ENCODE measurements at regions not wholly inside any gene's neighbourhood (a gene's known extent, or its start where the extent isn't known, plus 50 kb on each side); places are given as distances from the start of the nearest gene placed in this dataset.

DNA sequence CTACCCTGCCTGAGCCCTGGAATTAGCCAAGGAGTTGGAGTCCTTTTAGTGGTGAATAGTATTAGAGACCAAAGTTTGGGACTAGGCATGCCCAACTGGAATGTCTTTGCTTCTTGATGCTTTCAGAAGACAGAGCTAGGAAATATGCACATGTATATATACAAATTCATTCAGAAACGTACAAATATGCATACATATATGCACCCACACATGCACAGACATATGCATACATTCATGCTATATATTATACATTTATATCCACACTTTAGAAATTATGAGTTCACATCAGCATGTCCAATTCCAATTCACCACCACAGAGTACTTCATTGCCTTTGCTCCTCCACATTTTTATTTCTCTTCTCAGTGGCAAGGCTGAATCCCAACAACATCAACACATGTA, 398.3 kb upstream of the MPDZ start:
- H3K79me2 ChIP-seq (ENCODE audit: control insufficient read depth, insufficient read depth, low read length): no peaks in the 10 kb centered on the region
- dilution Hi-C loops (cut with MboI; ENCODE audit: extremely low pct_ligation_motif_present, low sequenced_read_pairs): no loop called here
- H3K27ac ChIP-seq (ENCODE audit: insufficient read depth, low read depth, low read length): no peak overlapping the region
- no peaks in the 10 kb centered on the region for H3K36me3 ChIP-seq (ENCODE audit: control insufficient read depth in 2 of 2, extremely low read depth in 1 of 2, insufficient read depth in 2 of 2, low read length in 2 of 2)
- CTCF ChIA-PET: no interaction called here
- no peak overlapping the region for H2AFZ ChIP-seq (ENCODE audit: low read depth, low read length)
- FAIRE-seq: no peak
- no TSS peak for BruUV-seq (replicated peaks)
- intact Hi-C loops (cut with micrococcal nuclease): no loop called here
- no peak overlapping the region for H3K4me3 ChIP-seq (replicated peaks in 1 of 3; ENCODE audit: insufficient read depth in 1 of 3, low read depth in 1 of 3, low read length in 3 of 3)
- no peaks in the 10 kb centered on the region for H3K27me3 ChIP-seq (ENCODE audit: control insufficient read depth in 2 of 2, insufficient read depth in 2 of 2, low read length in 2 of 2)
- no peaks in the 10 kb centered on the region for H3K9me3 ChIP-seq (replicated peaks; ENCODE audit: control insufficient read depth, insufficient read depth, low read length)
- POLR2A ChIA-PET: no interaction called here
- H4K20me1 ChIP-seq (replicated peaks; ENCODE audit: control insufficient read depth, extremely low read depth, insufficient read depth, low read length): no peaks in the 10 kb centered on the region
- H3K9me1 ChIP-seq (replicated peaks; ENCODE audit: control insufficient read depth, extremely low read depth, insufficient read depth, low read length): no peaks in the 10 kb centered on the region
- no peak overlapping the region for H3K4me2 ChIP-seq (ENCODE audit: insufficient read depth, low read length)
- H3K4me1 ChIP-seq (ENCODE audit: control insufficient read depth, extremely low read depth, insufficient read depth, low read length): no peaks in the 10 kb centered on the region
- H3K9ac ChIP-seq (replicated peaks; ENCODE audit: extremely low read depth, insufficient read depth, low read length): no peak overlapping the region
- TF ChIP-seq MYC (IDR thresholded peaks at IDR 0.05; ENCODE audit: low read depth, low read length) (no peak), POLR2A (IDR thresholded peaks at IDR 0.05; ENCODE audit: low read depth, low read length) (no peak), FOS (IDR thresholded peaks at IDR 0.05; ENCODE audit: borderline replicate concordance, insufficient read depth, low read length) (no peak), JUN (IDR thresholded peaks at IDR 0.05; ENCODE audit: borderline replicate concordance, insufficient read depth, insufficient read length, low read depth) (no peak), POLR2AphosphoS5 (IDR thresholded peaks at IDR 0.05; ENCODE audit: insufficient read depth, low read depth, low read length) (no peak)
- TF ChIP-seq, protein P1, sequence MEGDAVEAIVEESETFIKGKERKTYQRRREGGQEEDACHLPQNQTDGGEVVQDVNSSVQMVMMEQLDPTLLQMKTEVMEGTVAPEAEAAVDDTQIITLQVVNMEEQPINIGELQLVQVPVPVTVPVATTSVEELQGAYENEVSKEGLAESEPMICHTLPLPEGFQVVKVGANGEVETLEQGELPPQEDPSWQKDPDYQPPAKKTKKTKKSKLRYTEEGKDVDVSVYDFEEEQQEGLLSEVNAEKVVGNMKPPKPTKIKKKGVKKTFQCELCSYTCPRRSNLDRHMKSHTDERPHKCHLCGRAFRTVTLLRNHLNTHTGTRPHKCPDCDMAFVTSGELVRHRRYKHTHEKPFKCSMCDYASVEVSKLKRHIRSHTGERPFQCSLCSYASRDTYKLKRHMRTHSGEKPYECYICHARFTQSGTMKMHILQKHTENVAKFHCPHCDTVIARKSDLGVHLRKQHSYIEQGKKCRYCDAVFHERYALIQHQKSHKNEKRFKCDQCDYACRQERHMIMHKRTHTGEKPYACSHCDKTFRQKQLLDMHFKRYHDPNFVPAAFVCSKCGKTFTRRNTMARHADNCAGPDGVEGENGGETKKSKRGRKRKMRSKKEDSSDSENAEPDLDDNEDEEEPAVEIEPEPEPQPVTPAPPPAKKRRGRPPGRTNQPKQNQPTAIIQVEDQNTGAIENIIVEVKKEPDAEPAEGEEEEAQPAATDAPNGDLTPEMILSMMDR (IDR thresholded peaks at IDR 0.05; ENCODE audit: extremely low read depth in 1 of 2, insufficient read depth in 1 of 2, low read depth in 1 of 2, low read length in 2 of 2): no peak
- TF ChIP-seq, protein P2, sequence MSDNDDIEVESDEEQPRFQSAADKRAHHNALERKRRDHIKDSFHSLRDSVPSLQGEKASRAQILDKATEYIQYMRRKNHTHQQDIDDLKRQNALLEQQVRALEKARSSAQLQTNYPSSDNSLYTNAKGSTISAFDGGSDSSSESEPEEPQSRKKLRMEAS (IDR thresholded peaks at IDR 0.05; ENCODE audit: insufficient read depth, insufficient read length): no peak
- DNase-seq (ENCODE audit: low read depth, low spot score): no peak

DNA sequence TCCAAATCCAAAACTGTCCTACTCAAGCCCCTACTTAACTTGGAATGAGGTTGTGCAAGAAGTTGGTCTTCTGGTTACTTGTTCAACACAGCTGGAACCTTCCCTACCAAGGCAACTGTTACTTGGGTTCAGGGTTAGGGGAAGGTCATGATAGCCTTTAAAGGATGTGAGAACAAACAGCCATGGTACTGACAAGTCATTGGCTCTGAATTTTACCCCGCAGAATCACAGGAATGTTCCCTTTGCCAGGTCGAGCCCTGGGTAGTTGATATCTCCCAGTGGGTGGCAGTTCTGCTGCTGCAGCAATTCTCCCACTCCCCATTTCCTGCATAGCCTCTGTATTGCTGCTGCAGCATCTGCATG, 396.1 kb upstream of the MPDZ start:
- POLR2A ChIA-PET: no interaction called here

More for the DNA sequence above, 396.1 kb upstream of the MPDZ start:
- Histone ChIP-seq H3K4me1 (ENCODE audit: control insufficient read depth, extremely low read depth, insufficient read depth, low read length) (no peaks in the 10 kb centered on the region), H2AFZ (ENCODE audit: low read depth, low read length) (no peak overlapping the region), H3K9ac (replicated peaks; ENCODE audit: extremely low read depth, insufficient read depth, low read length) (no peak overlapping the region), H3K4me2 (ENCODE audit: insufficient read depth, low read length) (no peak overlapping the region), H3K27me3 (ENCODE audit: control insufficient read depth in 2 of 2, insufficient read depth in 2 of 2, low read length in 2 of 2) (no peaks in the 10 kb centered on the region), H3K9me3 (replicated peaks; ENCODE audit: control insufficient read depth, insufficient read depth, low read length) (no peaks in the 10 kb centered on the region), H4K20me1 (replicated peaks; ENCODE audit: control insufficient read depth, extremely low read depth, insufficient read depth, low read length) (no peaks in the 10 kb centered on the region), H3K4me3 (replicated peaks in 1 of 3; ENCODE audit: insufficient read depth in 1 of 3, low read depth in 1 of 3, low read length in 3 of 3) (no peak overlapping the region), H3K9me1 (replicated peaks; ENCODE audit: control insufficient read depth, extremely low read depth, insufficient read depth, low read length) (no peaks in the 10 kb centered on the region), H3K36me3 (ENCODE audit: control insufficient read depth in 2 of 2, extremely low read depth in 1 of 2, insufficient read depth in 2 of 2, low read length in 2 of 2) (no peaks in the 10 kb centered on the region), H3K27ac (ENCODE audit: insufficient read depth, low read depth, low read length) (no peak overlapping the region), H3K79me2 (ENCODE audit: control insufficient read depth, insufficient read depth, low read length) (no peaks in the 10 kb centered on the region)
- FAIRE-seq (no peak), DNase-seq (ENCODE audit: low read depth, low spot score) (no peak)
- BruUV-seq (replicated peaks): no TSS peak
- TF ChIP-seq POLR2A (IDR thresholded peaks at IDR 0.05; ENCODE audit: low read depth, low read length) (no peak), JUN (IDR thresholded peaks at IDR 0.05; ENCODE audit: borderline replicate concordance, insufficient read depth, insufficient read length, low read depth) (no peak), POLR2AphosphoS5 (IDR thresholded peaks at IDR 0.05; ENCODE audit: insufficient read depth, low read depth, low read length) (no peak), FOS (IDR thresholded peaks at IDR 0.05; ENCODE audit: borderline replicate concordance, insufficient read depth, low read length) (no peak), EZH2 (IDR thresholded peaks at IDR 0.05; ENCODE audit: borderline replicate concordance, low read depth, low read length, severe bottlenecking) (no peak)
- TF ChIP-seq, protein P2 (IDR thresholded peaks at IDR 0.05; ENCODE audit: insufficient read depth, insufficient read length): no peak
- TF ChIP-seq, protein P1 (IDR thresholded peaks at IDR 0.05; ENCODE audit: extremely low read depth in 1 of 2, insufficient read depth in 1 of 2, low read depth in 1 of 2, low read length in 2 of 2): no peak
- CTCF ChIA-PET: no interaction called here
- dilution Hi-C loops (cut with MboI; ENCODE audit: extremely low pct_ligation_motif_present, low sequenced_read_pairs) (no loop called here), intact Hi-C loops (cut with micrococcal nuclease) (no loop called here)

All from endothelial cell of umbilical vein (primary cell).